GM11168 (cell line): ENCODE measurements at regions not wholly inside any gene's neighbourhood (a gene's known extent, or its start where the extent isn't known, plus 50 kb on each side); places are given as distances from the start of the nearest gene placed in this dataset.
"Not testable (repeated sequence)": the region's sequence is repeated elsewhere in the genome, so short reads cannot be mapped to it uniquely, and the experiment has no call there.

ENCODE experiments used
- in situ Hi-C: fragments of 300-500 bp; cut with MboI; formaldehyde crosslinking; loops from one replicate; pipeline ENCODE4 v1.12.0; 2022; ENCODE audit warnings: low sequenced_read_pairs; ENCODE audit not compliant: unreplicated experiment

GRCh38 chr6:119862719-119863118 is 513.2 kb upstream of the MAN1A1 start:
- in situ Hi-C loops, result no loop called here

GRCh38 chr6:119858901-119859300 is 509.3 kb upstream of the MAN1A1 start:
- in situ Hi-C loops, result no loop called here

DNA sequence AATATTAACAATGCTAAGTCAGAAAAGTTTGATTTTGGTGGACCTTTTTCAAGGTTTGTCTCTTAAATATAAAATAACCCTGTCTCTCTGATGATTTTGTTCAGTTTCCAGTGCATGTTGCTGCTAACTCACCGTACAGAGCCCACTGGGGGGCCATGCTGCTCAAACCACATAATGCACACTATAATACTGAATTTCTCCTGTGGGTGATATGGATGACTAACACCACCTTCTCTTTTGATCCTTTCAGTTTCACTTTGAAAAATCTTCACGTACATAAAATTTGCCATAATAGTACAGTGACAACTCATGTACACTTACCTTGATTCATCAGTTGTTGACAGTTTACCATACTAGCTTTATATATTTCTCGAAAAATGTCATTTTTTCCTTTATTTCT is 506.6 kb upstream of the MAN1A1 start:
- in situ Hi-C loops, result no loop called here

GRCh38 chr6:119848696-119849095 is 499.1 kb upstream of the MAN1A1 start:
- in situ Hi-C loops, result no loop called here

DNA sequence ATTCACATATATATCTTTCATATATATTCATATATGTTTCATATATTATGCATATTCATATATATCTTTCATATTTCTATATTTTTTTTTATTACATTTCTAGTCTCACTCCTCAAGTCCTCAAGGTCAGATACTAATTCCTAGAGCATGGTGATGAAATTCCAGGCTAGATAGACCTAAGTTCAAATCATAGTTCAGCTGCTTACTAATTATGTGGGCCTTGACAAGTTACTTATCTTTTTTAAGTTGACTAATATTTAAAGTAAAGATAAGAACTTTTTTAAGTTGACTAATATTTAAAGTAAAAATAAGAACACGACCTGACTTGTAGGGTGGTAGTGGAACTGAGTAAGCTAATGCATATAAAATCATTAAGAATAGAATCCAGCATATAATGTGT is 495.6 kb upstream of the MAN1A1 start:
- in situ Hi-C loops, result no loop called here

GRCh38 chr6:119844387-119844786 is 494.8 kb upstream of the MAN1A1 start:
- in situ Hi-C loops, result no loop called here

GRCh38 chr6:119842191-119842590 is 492.6 kb upstream of the MAN1A1 start:
- in situ Hi-C loops, result no loop called here

GRCh38 chr6:119838043-119838442 is 488.5 kb upstream of the MAN1A1 start:
- in situ Hi-C loops, result no loop called here

- in situ Hi-C loops, result no loop called here
Observed at GRCh38 chr6:119834418-119834817, 484.9 kb upstream of the MAN1A1 start.

- in situ Hi-C loops, result no loop called here
Observed at GRCh38 chr6:119832411-119832810, 482.9 kb upstream of the MAN1A1 start.

DNA sequence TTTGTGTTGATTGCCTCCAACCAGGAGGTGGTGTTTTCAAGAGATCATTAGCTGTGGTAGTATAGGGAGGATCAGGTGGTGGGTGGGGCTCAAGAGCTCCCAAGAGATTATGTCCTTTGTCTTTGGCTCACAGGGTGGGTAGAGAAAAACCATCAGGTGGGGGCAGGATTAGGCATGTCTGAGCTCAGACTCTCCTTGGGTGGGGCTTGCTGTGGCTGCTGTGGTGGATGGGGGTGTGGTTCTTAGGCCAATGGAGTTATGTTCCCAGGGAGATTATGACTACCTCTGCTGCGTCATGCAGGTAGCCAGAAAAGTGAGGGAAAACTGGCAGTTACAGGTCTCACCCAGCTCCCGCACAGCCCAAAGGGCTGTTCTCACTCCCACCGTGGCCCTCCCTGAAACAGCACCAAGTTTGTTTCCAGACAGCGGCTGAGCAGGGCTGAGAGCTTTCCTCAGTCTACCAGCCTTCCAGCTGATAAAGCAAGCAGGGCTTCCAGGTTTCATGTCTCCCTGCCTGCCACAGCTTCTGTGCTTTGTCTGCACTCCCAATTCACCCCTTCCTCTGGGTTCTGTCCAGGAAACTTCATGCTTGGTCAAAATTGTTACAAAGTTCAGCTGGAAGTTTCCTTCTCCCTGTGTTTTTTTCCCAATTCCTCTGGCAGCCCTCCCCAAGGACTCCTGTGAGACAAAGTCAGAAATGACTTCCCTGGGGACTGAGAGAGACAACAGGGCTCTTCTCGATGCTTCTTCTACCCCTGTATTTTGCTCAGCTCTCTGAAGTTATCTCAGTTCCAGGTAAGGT is 481.1 kb upstream of the MAN1A1 start:
- in situ Hi-C loops, result no loop called here

GRCh38 chr6:119830069-119830468 is 480.5 kb upstream of the MAN1A1 start:
- in situ Hi-C loops, result no loop called here

DNA sequence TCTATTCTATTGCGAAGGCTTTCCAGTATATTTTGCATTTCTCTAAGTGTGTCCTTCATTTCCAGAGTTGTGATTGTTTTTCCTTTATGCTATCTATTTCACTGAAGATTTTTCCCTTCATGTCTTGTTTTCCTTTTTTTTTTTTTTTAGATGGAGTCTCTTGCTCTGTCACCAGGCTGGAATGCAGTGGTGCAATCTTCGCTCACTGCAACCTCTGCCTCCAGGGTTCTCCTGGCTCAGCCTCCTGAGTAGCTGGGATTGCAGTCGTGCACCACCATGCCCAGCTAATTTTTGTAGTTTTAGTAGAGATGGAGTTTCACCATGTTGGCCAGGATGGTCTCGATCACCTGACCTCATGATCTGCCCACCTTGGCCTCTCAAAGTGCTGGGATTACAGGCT is 479.9 kb upstream of the MAN1A1 start:
- in situ Hi-C loops, result not testable (repeated sequence)

DNA sequence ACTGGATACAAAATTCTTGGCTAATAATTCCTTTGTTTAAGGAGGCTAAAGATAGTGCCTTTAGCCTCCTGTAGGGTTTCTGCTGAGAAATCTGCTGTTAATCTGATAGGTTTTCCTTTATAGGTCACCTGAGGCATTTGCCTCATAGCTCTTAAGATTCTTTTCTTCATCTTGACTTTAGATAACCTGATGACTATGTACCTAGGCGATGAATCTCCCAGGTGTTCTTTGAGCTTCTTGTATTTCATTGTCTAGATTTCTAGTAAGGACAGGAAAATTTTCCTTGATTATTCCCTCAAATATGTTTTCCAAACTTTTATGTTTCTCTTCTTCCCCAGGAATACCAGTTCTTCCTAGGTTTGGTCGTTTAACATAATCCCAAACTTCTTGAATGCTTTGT is 479.4 kb upstream of the MAN1A1 start:
- in situ Hi-C loops, result no loop called here

GRCh38 chr6:119821380-119821779 is 471.8 kb upstream of the MAN1A1 start:
- in situ Hi-C loops, result no loop called here

DNA sequence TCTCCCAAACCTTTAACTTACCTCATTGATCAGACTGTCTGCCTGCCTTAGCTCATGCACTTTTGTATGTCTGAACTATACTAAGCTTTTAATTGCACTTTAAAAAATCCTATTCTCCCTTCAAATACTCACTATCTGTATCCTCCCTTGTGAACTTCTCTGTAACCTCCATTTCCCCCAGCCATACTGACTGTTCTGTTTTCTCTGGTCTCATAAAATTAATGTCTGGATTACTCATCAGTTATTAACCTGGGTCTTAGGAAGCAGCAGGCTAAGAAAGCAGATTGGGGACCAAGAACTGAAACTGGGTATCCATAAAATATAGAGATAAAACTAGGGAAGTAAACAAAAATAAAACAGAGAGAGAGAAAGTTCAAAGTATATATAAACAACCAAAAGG is 469.3 kb upstream of the MAN1A1 start:
- in situ Hi-C loops, result no loop called here

- in situ Hi-C loops, result no loop called here
Observed at GRCh38 chr6:119814609-119815400, 465.2 kb upstream of the MAN1A1 start.

DNA sequence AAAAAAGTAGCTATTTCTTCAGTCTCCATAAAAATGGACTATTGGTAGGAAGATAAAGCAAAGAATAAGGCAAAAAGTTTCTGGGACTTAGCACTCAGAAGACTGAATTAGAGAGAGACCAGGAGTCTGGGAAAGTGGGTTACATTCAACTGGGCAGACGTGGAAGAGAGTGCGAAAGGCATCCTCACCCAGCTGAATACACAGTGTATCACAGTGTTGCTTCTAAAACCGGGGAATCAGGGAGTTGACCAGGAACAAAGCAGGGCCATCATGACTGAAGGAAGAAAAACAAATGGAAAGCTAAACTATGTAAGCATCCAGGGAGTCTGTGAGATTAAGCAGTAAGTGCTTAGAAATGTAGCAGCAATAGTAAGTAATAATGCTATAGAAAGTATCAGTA is 452.9 kb upstream of the MAN1A1 start:
- in situ Hi-C loops, result no loop called here

GRCh38 chr6:119801056-119801455 is 451.5 kb upstream of the MAN1A1 start:
- in situ Hi-C loops, result no loop called here

DNA sequence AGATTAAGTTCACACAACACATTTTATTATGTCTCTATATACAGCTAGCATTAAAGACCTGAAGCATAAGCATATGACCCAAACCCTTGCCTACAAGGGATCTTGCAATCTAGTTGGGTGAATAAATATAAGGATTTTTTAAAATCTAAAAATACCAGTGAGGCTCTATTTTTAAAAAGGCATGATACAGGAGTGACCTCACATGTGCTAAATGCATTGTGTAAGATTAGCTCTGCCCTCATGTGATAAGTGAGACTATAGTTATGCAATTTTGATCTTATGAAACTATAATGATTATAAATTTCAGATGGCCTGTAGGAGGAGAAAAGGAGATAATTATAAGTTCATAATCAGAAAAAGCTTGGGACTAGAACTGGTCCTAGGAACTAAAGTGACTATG is 451.0 kb upstream of the MAN1A1 start:
- in situ Hi-C loops, result no loop called here

DNA sequence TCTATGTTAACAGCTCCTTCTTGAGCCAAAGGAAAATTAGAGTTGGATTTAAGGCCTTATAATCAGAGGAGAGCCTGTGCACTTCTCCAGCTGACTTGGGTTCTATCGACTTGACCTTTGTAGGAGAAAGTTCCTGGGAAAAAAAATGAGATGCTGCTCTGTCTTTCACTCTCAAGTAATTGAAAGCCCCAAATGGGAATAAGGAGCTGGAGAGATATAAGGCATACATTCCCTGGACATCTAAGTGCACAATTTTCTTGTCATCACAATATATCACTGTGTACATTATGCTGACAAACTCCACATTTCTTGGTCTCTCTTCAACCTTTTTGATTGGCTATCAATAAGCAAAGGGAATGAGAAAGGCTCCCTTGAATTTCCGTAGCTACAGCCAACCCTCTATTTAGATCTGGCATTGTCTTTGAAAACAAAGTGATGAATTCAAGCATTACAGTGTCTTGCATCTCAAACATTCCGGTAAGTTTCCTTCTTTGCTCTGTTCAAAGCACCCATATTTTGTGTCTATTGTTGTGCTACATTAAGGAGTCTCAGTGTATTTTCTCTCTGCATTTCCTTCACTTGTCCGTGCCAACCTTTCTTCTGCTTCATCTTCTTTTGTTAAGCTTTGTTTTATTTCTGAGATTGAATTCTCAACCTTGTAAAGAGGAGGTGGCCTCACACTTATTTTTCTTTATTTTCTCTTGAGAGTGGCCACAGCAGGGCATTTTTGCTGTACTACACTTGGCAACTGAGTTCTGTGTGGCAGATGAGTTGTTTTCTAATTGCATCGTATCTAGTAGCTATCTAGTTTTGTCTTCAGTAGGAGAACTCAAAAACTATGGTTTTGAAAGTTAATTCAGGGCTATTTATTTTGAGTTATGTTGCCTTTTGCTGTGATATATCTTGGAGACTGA is 450.3 kb upstream of the MAN1A1 start:
- in situ Hi-C loops, result no loop called here
